ENCODE measurements at regions not wholly inside any gene's neighbourhood (a gene's known extent, or its start where the extent isn't known, plus 50 kb on each side); places are given as distances from the start of the nearest gene placed in this dataset.

DNA sequence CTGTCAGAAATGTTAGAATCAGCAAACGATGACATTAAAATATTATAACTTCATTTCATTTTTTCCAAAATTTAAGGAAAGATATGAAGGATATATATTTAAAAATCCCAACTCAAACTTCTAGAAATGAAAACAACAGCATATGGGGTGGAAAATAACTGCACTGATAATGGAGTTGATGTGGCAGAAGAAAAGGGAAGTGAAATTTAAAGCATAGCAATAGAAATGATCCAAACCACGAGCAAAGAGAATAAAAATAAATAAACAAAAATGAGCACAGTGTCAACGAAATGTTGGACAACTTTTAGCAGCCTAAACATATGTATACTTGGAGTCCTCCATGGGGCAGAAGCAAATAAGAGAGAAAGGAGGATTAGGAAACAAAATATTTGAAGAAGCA, 280.2 kb downstream of the KCNJ3 start:
- TF ChIP-seq, protein P1, sequence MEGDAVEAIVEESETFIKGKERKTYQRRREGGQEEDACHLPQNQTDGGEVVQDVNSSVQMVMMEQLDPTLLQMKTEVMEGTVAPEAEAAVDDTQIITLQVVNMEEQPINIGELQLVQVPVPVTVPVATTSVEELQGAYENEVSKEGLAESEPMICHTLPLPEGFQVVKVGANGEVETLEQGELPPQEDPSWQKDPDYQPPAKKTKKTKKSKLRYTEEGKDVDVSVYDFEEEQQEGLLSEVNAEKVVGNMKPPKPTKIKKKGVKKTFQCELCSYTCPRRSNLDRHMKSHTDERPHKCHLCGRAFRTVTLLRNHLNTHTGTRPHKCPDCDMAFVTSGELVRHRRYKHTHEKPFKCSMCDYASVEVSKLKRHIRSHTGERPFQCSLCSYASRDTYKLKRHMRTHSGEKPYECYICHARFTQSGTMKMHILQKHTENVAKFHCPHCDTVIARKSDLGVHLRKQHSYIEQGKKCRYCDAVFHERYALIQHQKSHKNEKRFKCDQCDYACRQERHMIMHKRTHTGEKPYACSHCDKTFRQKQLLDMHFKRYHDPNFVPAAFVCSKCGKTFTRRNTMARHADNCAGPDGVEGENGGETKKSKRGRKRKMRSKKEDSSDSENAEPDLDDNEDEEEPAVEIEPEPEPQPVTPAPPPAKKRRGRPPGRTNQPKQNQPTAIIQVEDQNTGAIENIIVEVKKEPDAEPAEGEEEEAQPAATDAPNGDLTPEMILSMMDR (conservative IDR thresholded peaks at IDR 0.05; ENCODE audit: low read length) = no peak
- no peak for TF ChIP-seq EZH2phosphoT487 (IDR thresholded peaks at IDR 0.05; ENCODE audit: borderline replicate concordance, low read depth, low read length)
